SJCRH30 (cell line): ENCODE measurements at regions not wholly inside any gene's neighbourhood (a gene's known extent, or its start where the extent isn't known, plus 50 kb on each side); places are given as distances from the start of the nearest gene placed in this dataset.

ENCODE experiments used
- DNase-seq, 2 experiments: peaks; one replicate each; pipeline ENCODE4 v3.0.0-alpha.2; 2015 to 2020
- H3K27ac ChIP-seq: fragments of 250-450 bp; sonication (Bioruptor Pico); 2 replicates; pipeline ENCODE4 v1.5.1; 2020; ENCODE audit warnings: mild to moderate bottlenecking, moderate library complexity
- H3K27me3 ChIP-seq: fragments of 250-450 bp; sonication (Bioruptor Pico); 2 replicates; pipeline ENCODE4 v1.5.1; 2020; ENCODE audit warnings: mild to moderate bottlenecking, moderate library complexity
- H3K36me3 ChIP-seq: fragments of 250-450 bp; sonication (Bioruptor Pico); 2 replicates; pipeline ENCODE4 v1.5.1; 2020; ENCODE audit warnings: mild to moderate bottlenecking, moderate library complexity
- H3K4me1 ChIP-seq: fragments of 250-450 bp; sonication (Bioruptor Pico); 2 replicates; pipeline ENCODE4 v1.5.1; 2020; ENCODE audit warnings: mild to moderate bottlenecking, moderate library complexity
- H3K4me3 ChIP-seq: fragments of 250-450 bp; sonication (Bioruptor Pico); 2 replicates; pipeline ENCODE4 v1.5.1; 2020; ENCODE audit warnings: mild to moderate bottlenecking, moderate library complexity
- H3K9me3 ChIP-seq: fragments of 250-450 bp; sonication (Bioruptor Pico); replicated peaks from 2 replicates; pipeline ENCODE4 v1.5.1; 2020; ENCODE audit warnings: mild to moderate bottlenecking, moderate library complexity

DNA sequence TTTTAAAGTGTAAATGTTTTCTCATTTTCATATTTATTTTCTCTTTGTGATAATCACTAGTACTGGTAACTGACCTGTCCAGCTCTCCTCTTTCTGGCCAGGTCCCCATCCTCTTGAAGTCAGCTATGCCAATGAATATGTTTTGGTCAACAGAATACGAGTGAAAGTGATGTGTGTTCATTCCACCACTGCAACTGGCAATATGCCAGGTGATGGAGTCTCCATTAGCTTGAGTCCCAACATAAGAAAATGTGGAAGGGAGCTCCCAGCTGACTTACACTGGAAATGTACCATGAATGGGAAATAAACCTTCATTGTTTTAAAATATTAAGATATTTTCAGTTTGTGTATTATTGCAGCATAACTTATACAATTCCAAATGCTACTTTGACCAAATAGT lies 75.8 kb downstream of the CCDC34 start:
- peak in 1 of 2 experiments; percentile 35 for DNase-seq
- Histone ChIP-seq H3K36me3 (no peaks in the 10 kb centered on the region), H3K4me1 (peaks cover 17% of the 10 kb centered on the region), H3K4me3 (no peak overlapping the region), H3K9me3 (peaks cover 18% of the 10 kb centered on the region), H3K27ac (no peak overlapping the region), H3K27me3 (no peaks in the 10 kb centered on the region)

GRCh38 chr11:27285761-27286160 lies 77.3 kb downstream of the CCDC34 start:
- peaks cover 3% of the 10 kb centered on the region; the same call in 1 of the 2 replicates for H3K9me3 ChIP-seq
- H3K4me3 ChIP-seq, result no peak overlapping the region
- H3K36me3 ChIP-seq, result no peaks in the 10 kb centered on the region
- H3K27me3 ChIP-seq, result no peaks in the 10 kb centered on the region
- DNase-seq, result peak in 1 of 2 experiments; percentile 35
- peaks cover 24% of the 10 kb centered on the region for H3K4me1 ChIP-seq
- no peak overlapping the region for H3K27ac ChIP-seq

GRCh38 chr11:27282806-27283205 lies 80.2 kb downstream of the CCDC34 start:
- Histone ChIP-seq H3K4me3 (no peak overlapping the region), H3K27ac (peak overlapping the region; percentile 46), H3K36me3 (no peaks in the 10 kb centered on the region), H3K27me3 (no peaks in the 10 kb centered on the region), H3K9me3 (no peaks in the 10 kb centered on the region), H3K4me1 (peaks cover 31% of the 10 kb centered on the region)
- peak; percentile 73 to 74 for DNase-seq

DNA sequence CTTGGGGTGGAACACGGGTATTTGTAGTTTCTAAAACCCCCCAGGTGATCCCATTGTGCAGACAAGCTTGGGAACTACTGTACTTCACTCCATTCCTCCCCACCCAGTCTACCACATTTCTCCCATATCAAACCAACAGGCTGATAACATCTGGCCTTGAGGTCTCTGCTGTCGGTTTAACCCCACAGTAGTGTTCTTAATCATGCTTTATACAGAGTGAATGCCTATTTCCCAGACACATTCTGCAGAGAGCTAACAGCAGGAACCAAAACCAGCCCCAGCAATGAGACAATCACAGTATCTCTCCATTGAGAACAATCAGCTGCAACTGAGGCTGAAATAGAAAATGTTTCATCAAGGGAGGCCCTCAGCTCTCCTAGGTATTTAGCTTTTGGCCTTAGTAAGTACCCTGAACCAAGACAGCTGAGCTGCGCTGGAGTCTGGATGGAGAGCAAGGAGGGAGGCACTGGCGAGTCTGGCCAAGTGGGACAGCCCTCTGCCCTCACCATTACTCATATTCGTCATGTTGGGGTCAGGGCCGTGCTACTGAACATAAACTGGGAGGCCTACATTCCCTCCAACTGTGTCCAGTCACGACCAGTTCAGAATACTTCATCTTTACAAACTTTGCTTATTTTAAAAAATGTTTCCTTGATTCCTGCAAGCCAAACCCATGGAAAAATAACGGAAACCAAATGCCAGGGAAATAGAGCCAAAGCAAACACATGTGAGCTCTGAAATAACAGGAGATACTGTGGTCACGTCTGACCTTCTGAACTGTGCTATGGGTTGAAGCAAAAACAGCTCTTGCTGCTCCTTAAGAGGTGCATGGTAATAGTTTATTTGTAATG lies 81.0 kb downstream of the CCDC34 start:
- peak; percentile 56 to 59 for DNase-seq
- Histone ChIP-seq H3K9me3 (no peaks in the 10 kb centered on the region), H3K27ac (peak overlapping the region; percentile 46)

GRCh38 chr11:27281276-27281675 lies 81.7 kb downstream of the CCDC34 start:
- Histone ChIP-seq H3K4me1 (peaks cover 35% of the 10 kb centered on the region), H3K4me3 (no peak overlapping the region), H3K27ac (no peak overlapping the region), H3K27me3 (no peaks in the 10 kb centered on the region), H3K36me3 (no peaks in the 10 kb centered on the region), H3K9me3 (0 out of 2 replicates have a peak, but pooled peaks cover 3% of the 10 kb centered on the region)
- no peak for DNase-seq

More for the DNA sequence above, 81.0 kb downstream of the CCDC34 start:
- H3K27me3 ChIP-seq, result no peaks in the 10 kb centered on the region
- H3K36me3 ChIP-seq, result no peaks in the 10 kb centered on the region
- H3K4me3 ChIP-seq, result no peak overlapping the region
- H3K4me1 ChIP-seq, result peaks cover 35% of the 10 kb centered on the region

DNA sequence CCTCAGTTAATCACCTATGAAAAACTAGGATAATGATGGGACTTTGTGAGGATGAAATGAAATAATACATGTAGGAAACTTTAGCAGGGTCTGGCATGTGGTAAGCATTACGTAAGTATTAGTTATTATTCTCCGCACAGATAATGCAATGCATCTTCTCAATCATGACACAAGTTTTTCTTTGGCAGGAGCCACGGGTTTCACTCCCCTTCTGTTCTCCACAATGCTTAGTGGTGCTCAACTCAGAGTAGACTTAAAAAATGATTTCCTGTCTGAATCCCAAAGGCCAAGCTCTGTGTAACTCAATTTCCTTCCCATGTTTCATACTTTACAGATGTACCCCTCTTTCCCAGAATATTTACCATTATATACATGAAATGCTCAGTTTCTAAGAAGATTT lies 82.9 kb downstream of the CCDC34 start:
- H3K27ac ChIP-seq, result no peak overlapping the region
- H3K27me3 ChIP-seq, result no peaks in the 10 kb centered on the region
- no peaks in the 10 kb centered on the region for H3K36me3 ChIP-seq
- no peak overlapping the region for H3K4me3 ChIP-seq
- DNase-seq, result no peak
- H3K9me3 ChIP-seq, result 0 out of 2 replicates have a peak, but pooled peaks cover 3% of the 10 kb centered on the region
- H3K4me1 ChIP-seq, result peaks cover 35% of the 10 kb centered on the region

- Histone ChIP-seq H3K4me1 (peaks cover 36% of the 10 kb centered on the region), H3K9me3 (0 out of 2 replicates have a peak, but pooled peaks cover 3% of the 10 kb centered on the region), H3K4me3 (no peak overlapping the region), H3K27me3 (no peaks in the 10 kb centered on the region), H3K36me3 (no peaks in the 10 kb centered on the region), H3K27ac (no peak overlapping the region)
- peak in 1 of 2 experiments; percentile 42 for DNase-seq
Observed at GRCh38 chr11:27279460-27279859, 83.6 kb downstream of the CCDC34 start.

DNA sequence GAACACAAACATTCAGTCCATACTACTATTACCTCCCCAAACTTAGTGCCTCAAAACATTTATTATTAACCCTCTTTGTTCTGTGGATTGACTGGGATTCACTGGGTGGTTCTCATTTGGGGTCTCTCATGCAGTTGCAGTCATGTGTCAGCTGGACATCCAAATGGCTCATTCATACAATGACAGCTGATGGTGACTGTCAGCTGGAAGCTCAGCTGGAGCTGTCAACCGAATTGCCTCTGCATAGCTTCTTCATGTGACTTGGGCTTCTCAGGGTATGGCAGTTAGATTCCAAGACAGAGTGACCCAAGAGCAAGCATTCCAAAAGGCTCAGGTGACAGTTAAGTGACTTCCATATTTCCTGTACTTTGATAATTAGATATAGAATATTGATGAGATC lies 85.2 kb downstream of the CCDC34 start:
- Histone ChIP-seq H3K27me3 (no peaks in the 10 kb centered on the region), H3K4me1 (peaks cover 28% of the 10 kb centered on the region), H3K9me3 (0 out of 2 replicates have a peak, but pooled peaks cover 3% of the 10 kb centered on the region), H3K27ac (no peak overlapping the region), H3K36me3 (no peaks in the 10 kb centered on the region; the same call in 1 of the 2 replicates), H3K4me3 (no peak overlapping the region)
- DNase-seq, result peak; percentile 17 to 55

DNA sequence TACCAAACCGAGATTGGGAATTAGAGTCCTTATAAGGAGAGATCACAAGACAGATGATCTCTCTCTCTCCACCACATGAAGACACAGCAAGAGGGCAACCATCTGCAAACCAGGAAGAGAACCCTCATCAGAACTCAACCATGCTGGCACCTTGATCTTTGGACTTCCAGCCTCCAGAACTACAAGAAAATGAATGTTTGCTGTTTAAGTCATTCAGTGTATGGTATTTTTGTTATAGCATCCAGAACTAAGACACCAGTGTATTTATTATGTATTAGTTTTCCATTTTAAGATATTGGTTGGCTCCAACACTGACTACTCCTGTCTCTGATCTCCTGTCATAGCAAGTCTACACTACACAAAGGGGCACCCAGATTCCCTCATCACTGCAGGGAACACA lies 86.9 kb downstream of the CCDC34 start:
- Histone ChIP-seq H3K9me3 (peaks cover 6% of the 10 kb centered on the region; the same call in 1 of the 2 replicates), H3K27me3 (no peaks in the 10 kb centered on the region), H3K36me3 (no peaks in the 10 kb centered on the region; the same call in 1 of the 2 replicates)

DNA sequence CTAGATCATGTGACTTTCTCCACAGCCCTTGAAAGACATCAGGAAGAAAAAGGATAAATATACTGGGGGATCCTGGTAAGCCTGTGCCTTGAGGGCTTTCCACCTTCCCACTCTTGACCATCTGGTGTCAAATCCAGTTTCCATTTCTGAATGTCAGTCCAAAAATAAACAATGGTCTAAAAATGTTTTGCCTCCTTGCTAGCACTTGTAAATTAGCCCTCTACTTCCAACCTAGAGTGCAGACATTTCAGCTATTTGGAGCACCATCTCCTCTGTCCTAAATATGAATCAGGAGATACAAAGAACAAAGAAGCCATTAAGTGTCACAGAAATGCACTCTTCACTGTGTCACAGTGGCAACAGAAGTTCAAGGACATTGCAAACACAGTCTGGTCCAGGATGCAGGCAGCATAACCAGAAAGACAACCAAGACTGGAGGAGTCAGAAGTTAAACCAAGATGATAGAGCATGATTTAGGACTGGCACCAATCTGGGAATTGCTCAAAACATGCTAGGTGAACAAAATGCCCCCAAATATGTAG lies 88.1 kb downstream of the CCDC34 start:
- Histone ChIP-seq H3K9me3 (peaks cover 6% of the 10 kb centered on the region; the same call in 1 of the 2 replicates), H3K27ac (no peak overlapping the region), H3K4me1 (peaks cover 13% of the 10 kb centered on the region), H3K4me3 (no peak overlapping the region), H3K27me3 (no peaks in the 10 kb centered on the region), H3K36me3 (no peaks in the 10 kb centered on the region; the same call in 1 of the 2 replicates)
- DNase-seq, result no peak

More for the DNA sequence above, 86.9 kb downstream of the CCDC34 start:
- DNase-seq, result no peak
- no peak overlapping the region for H3K27ac ChIP-seq
- H3K4me3 ChIP-seq, result no peak overlapping the region
- H3K4me1 ChIP-seq, result peaks cover 13% of the 10 kb centered on the region

DNA sequence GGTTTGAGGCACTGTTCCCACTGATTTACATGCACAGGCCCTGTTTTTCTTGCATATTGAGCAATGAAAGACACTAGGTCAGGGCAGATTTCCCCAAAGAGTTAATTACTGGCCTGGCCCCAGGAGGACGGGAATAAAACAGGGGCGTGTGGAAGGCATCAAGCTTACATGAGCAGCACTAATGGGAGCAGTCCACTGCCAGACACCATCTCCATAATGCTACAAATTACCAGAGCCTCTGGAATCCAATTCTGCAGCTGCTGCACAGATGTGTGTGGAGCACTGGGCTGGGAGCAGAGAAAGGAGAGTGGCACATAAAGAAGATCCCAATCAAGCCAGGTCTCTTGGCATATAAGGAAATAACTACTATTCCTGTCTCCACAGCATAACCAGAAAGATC lies 96.9 kb downstream of the CCDC34 start:
- Histone ChIP-seq H3K27me3 (no peaks in the 10 kb centered on the region), H3K4me1 (no peaks in the 10 kb centered on the region), H3K36me3 (no peaks in the 10 kb centered on the region), H3K27ac (no peak overlapping the region), H3K9me3 (peaks cover 2% of the 10 kb centered on the region; the same call in 1 of the 2 replicates), H3K4me3 (no peak overlapping the region)
- DNase-seq, result no peak

GRCh38 chr11:27263986-27264385 lies 99.0 kb downstream of the CCDC34 start:
- Histone ChIP-seq H3K27me3 (no peaks in the 10 kb centered on the region), H3K4me3 (no peak overlapping the region), H3K36me3 (no peaks in the 10 kb centered on the region), H3K9me3 (peaks cover 5% of the 10 kb centered on the region; the same call in 1 of the 2 replicates), H3K27ac (no peak overlapping the region), H3K4me1 (no peaks in the 10 kb centered on the region)
- no peak for DNase-seq

DNA sequence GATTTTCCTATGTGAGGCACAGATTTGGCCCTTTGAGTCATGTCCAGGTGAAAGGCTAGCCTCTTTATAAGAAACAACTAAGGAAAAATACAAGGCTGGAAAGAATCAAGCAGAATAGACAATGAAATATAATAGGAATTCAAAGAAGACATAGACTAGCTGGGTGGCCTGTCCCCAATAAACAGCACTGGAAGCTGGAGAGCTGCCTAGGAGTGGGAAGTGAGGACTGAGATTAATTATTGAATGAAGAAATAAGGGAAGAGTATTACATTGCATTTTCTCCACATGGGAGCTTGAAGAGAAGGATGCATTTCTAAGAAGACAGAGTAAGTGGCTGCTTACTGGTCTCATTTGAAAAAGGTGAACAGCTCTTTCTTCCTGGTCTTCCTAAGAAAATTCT lies 100.0 kb downstream of the CCDC34 start:
- no peaks in the 10 kb centered on the region for H3K27me3 ChIP-seq
- H3K9me3 ChIP-seq, result 0 out of 2 replicates have a peak, but pooled peaks cover 3% of the 10 kb centered on the region
- no peak overlapping the region for H3K27ac ChIP-seq
- no peak overlapping the region for H3K4me3 ChIP-seq
- H3K4me1 ChIP-seq, result no peaks in the 10 kb centered on the region
- H3K36me3 ChIP-seq, result no peaks in the 10 kb centered on the region
- DNase-seq, result no peak

DNA sequence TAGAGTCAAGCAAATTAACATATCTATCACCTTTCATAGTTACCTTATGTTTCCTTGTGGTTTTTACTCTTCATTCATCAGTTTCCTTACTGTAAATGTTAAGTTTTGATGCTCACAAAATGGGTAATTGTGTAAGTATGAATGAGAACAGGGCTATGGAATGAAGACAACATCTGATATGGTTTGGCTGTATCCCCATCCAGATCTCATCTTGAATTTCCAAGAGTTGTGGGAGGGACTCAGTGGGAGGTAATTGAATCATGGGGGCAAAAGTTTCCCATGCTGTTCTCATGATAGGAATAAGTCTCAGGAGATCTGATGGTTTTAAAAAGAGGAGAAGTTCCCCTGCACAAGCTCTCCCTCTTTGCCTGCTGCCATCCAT lies 107.6 kb downstream of the CCDC34 start:
- H3K9me3 ChIP-seq, result 0 out of 2 replicates have a peak, but pooled peaks cover 4% of the 10 kb centered on the region
- H3K36me3 ChIP-seq, result no peaks in the 10 kb centered on the region
- no peaks in the 10 kb centered on the region for H3K4me1 ChIP-seq
- H3K4me3 ChIP-seq, result no peak overlapping the region
- H3K27me3 ChIP-seq, result no peaks in the 10 kb centered on the region
- DNase-seq, result no peak
- H3K27ac ChIP-seq, result no peak overlapping the region

DNA sequence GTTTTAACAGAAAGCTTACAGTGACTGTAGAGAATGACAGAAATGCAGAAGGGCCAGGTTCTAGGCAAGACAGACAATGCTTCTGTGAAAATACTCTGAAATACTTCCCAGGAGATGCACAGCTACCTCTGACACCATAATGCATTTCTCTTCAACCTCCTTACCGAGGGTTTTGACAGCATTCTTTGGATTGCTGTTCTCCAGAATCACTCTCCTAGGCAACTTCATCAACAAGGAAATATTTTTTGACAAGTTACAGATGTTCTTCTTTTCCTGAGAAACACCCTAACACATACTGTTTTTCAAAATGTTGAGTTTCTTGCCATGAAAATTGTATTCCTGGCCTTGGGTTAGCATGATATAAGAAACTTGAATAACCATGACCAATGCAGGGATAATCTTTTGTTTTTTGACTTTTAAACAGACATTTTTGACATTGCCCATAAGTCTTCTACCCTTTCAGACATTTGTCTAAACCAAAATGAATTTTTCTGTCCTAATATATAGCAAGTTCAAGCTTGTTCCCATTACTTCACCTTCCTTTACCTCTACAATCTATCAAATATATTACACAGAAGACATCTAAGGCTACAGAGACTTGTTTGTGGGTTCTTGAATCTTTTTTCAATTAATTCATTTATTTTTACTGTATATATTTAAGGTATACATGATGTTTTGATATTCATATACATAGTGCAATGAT lies 108.1 kb downstream of the CCDC34 start:
- Histone ChIP-seq H3K27ac (no peak overlapping the region), H3K4me1 (no peaks in the 10 kb centered on the region), H3K27me3 (no peaks in the 10 kb centered on the region), H3K4me3 (no peak overlapping the region), H3K9me3 (0 out of 2 replicates have a peak, but pooled peaks cover 4% of the 10 kb centered on the region), H3K36me3 (no peaks in the 10 kb centered on the region)
- DNase-seq, result no peak
